Stimulated activated naive CD8-positive, alpha-beta T cell treated with anti-CD3 and anti-CD28 coated beads, Interleukin-15, Interleukin-2, amounts not matched to agents 100 U/mL and 50 U/mL, for 24 hours (primary cell): ENCODE measurements at regions not wholly inside any gene's neighbourhood (a gene's known extent, or its start where the extent isn't known, plus 50 kb on each side); places are given as distances from the start of the nearest gene placed in this dataset.
"Not testable (repeated sequence)": the region's sequence is repeated elsewhere in the genome, so short reads cannot be mapped to it uniquely, and the experiment has no call there.

ENCODE experiments used
- ATAC-seq: fragments of 150-1000 bp; cut with Tn5 transposase; one replicate; pipeline ENCODE4 v1.10.0; 2021
- DNase-seq: peaks from one replicate; pipeline ENCODE4 v3.0.0; 2021

DNA sequence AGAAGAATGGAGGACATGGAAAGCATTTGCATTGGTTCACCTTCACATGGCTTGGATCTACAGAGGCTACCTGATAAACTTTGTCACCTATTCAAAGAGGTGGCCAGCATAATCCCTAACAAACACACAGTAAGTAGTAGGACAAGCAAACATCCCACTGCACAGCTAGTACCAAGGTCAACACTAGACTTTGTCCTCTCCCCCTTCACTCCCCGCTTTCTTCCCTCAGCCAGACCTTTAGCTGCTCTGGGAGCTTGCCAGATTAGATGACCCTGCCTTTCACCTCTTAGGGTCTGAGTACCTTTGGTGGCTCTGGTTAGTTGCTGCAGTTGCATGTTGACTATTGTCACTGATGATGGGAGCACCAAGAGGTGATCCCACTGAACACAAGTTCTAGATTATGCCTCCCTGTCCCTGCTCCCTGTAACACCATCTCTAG is 211.3 kb downstream of the CCDC74A start:
- not testable (repeated sequence) for DNase-seq, ATAC-seq

DNA sequence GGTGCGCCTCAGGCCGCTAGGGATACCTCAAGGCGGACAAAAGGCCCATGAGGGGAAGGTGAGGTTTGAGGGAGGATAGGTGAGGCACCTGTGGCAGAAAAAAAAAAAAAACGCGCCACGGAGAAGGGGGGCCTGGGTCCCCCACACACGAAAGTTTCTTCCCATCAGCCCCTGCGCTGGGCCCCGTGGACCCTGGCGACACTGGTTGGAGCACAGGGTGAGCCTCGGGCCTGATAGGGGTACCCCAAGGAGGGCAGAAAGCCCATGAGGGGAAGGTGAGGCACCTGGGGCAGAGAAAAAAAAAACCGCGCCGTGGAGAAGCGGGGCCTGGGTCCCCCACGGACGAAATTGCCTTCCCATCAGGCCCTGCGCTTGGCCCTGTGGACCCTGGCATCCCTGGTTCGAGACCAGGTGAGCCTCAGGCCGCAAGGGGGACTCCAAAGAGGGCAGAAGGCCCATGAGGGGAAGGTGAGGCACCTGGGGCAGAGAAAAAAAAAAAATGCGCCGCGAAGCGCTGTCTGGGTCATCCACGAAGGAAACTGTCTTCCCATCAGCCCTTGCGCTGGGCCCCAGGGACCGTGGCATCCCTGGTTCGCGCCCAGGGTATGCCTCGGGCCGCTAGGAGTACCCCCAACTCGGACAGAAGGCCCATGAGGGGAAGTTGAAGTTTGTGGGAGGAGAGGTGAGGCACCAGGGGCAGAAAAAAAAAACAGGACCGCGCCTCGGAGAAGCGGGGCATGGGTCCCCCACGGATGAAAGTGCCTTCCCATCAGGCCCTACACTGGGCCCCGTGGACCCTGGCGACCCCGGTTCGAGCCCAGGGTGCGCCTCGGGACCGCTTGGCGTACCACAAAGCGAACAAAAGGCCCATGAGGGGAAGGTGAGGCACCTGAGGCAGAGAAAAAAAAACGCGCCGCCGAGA is 226.2 kb downstream of the CCDC74A start:
- ATAC-seq, result no peak
- no peak for DNase-seq

DNA sequence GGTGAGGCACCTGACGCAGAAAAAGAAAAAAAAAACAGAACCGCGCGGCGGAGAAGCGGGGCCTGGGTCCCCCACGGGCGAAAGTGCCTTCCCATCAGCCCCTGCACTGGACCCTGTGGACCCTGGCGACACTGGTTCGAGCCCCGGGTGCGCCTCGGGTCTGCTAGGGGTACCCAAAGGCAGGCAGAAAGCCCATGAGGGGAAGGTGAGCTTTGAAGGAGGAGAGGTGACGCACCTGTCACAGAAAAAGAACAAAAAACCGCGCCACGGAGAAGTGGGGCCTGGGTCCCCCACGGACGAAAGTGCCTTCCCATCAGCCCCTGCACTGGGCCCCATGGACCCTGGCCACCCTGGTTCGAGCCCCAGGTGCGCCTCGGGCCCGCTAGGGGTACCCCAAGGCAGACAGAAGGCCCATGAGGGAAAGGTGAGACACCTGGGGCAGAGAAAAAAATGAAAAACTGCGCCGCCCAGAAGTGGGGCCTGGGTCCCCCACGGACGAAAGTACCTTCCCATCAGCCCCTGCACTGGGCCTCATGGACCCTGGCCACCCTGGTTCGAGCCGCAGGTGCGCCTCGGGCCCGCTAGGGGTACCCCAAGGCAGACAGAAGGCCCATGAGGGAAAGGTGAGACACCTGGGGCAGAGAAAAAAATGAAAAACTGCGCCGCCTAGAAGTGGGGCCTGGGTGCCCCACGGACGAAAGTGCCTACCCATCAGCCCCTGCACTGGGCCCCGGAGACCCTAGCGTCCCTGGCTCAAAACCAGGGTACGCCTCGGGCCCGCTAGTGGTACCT is 227.4 kb downstream of the CCDC74A start:
- ATAC-seq (no peak), DNase-seq (no peak)

DNA sequence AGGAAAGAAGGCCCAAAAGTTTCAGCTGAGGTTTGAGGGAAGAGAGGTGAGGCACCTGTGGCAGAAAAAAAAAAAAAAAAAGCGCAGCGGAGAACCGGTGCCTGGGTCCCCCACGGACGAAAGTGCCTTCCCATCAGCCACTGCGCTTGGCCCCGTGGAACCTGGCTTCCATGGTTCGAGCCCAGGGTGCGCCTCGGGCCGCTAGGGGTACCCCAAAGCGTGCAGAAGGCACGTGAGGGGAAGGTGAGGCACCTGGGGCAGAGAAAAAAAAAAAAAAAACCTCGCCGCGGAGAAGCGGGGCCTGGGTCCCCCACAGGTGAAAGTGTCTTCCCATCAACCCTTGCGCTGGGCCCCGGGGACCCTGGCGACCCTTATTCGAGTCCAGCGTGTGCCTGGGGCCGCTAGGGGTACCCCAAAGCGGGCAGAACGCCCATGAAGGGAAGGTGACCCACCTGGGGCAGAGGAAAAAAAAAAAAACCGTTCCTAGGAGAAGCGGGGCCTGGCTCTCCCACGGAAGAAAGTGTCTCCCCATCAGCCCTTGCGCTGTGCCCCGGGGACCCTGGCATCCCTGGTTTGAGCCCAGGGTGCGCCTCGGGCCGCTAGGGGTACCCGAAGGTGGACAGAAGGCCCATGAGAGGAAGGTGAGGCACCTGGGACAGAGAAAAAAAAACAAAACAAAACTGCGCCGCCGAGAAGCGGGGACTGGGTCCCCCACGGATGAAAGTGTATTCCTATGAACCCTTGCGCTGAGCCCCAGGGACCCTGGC is 228.6 kb downstream of the CCDC74A start:
- ATAC-seq, result no peak

DNA sequence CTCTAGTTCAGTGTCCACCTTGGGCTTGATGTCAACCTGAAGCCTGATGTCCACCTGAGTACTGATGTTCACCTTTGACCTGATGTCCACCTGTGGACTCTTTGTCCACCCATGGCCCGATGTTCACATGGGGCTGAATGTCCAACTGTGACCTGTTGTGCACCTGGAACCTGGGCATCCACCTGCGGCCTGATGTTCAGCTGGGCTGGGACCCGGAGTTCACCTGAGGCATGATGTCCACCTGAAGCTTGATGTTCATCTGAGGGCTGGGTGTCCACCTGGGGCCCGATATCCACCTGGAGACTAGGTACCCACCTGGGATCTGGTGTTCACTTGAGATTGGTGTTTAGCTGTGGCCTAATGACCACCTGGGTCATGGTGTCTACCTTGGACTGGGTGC is 231.3 kb downstream of the CCDC74A start:
- not testable (repeated sequence) for ATAC-seq

More for the DNA sequence above, 228.6 kb downstream of the CCDC74A start:
- no peak for DNase-seq

DNA sequence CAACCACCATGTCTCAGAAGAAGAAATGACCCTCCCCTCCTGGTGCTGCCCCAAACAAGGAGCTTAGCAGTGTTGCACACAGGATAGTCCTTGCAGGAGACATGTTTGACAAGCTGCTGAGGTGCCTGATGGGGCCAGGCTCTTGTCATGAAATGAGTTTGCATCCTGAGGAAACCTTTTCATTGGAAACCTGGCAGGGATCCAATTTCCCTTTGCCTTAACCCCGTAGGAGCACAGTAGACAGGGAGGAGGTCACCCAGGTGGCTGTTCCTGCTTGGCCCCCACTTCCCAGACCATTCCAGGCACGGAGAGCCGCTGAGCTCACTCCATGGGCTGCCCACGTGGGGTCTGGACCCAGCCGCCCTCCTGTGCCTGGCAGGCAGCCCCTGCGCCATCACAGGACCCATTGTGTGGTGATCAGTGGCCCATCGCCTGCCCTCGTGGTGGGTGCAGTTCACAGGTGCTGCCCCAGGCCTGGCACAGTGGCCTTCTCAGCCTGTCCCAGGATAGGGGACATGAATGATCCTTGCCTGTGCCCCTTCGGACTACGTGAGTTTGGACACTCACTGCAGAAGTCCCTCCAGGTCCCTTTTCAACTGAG is 247.4 kb downstream of the CCDC74A start:
- DNase-seq, ATAC-seq: not testable (repeated sequence)

More for the DNA sequence above, 231.3 kb downstream of the CCDC74A start:
- DNase-seq, result not testable (repeated sequence)

DNA sequence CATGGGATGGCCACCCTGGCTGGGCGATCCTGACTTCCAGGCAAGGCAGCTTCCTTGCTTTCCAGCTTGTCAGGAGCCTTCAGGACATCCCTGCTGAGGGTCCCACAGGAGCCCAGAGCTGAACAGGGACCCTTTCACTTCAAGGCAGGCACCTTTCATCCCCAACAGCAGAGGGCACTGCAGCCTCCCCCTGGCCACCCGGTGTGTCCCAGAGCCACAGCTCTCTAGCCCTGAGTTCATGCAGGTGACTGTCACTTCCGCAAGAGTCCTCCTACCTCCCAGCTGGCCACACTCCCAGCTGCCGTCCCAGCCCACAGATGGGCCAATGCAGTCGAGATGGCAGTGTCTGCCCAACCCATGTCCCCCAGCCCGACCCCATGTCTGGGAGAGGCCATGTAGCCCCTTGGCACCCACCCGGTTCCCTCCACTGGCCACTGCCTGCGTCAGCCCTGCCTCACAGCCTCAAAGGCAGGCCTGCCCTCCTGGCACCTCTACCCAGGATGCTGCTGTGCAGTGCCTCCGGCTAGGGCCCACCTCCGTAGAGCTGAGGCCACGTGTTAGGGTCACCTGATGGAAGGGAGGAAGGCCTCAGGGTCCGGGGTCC is 248.3 kb downstream of the CCDC74A start:
- not testable (repeated sequence) for DNase-seq, ATAC-seq

DNA sequence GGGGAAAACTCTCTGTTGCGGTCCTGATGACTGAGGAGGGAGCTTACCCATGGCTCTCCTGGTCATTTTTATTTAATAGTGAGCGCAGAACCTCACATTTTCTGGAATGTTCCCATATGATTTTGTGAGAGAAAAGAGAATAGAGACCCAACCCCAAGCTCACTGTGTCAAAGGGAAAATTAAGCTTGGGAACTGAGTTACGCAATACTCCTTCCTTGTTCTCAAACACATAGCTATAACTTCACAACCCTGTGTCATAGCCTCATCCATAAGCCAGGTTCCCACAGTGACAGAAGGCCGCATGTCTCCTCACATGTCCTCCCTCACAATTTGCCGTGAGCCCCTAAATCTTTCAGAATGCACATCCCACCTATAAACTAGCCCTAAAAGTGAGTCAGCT is 252.8 kb downstream of the CCDC74A start:
- not testable (repeated sequence) for ATAC-seq, DNase-seq

DNA sequence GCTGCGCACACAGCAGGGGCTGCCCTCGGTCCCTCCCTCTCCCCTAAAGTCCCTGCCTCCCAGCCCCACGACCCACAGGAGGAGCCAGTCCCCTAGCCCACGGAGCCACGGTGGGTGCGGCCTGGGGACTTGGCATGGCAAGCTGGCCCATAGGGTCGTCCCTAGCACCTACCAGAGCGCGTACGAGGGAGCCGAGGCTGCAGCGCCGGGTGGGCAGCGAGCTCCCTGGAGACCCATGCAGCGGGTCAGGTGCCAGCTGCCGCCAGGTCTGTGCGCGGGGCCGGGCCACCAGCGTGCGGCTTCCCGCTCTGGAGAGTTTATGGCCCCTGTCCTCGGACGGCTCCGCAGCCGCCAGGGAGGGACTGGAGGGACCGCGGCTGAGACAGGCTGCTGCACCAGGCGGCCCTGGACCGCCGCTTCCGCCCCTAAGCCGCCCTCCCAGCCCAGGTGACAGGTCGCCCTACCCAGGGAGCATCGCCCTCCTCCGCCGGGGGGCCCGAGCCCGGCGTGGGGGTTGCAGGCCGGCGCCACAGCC is 273.6 kb downstream of the CCDC74A start:
- DNase-seq (no peak), ATAC-seq (no peak)

DNA sequence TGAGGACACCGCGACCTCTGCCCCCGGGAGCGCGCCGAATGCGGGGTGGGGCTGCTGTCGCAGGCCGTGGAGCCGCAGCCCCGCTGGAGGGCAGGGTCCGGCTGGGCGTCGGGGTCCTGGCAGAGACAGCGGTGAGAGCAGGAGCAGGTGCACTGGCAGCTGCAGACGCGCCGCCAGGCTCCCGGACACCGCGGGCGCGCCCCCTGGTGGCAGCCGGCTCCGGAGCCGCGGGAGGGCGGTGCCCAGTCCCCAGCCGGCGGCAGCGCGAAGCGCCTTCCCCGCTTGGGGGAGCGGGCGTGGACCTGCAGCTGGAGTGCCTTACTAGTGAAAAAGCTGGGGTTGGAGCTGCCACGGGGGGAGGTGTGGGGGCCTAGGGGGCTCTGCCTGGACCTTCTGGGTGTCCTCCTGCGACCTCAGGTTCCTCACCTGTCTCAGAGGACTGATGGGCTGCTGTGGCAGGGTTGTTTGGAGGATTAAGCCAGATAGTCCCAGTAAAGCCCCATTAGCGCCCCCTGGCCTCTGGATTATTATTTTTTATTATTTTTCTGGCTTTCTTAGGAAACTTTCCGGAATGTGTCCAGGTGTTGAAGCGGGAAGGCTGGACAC is 274.2 kb downstream of the CCDC74A start:
- ATAC-seq, result peak; percentile 93
- peak; percentile 85 for DNase-seq

DNA sequence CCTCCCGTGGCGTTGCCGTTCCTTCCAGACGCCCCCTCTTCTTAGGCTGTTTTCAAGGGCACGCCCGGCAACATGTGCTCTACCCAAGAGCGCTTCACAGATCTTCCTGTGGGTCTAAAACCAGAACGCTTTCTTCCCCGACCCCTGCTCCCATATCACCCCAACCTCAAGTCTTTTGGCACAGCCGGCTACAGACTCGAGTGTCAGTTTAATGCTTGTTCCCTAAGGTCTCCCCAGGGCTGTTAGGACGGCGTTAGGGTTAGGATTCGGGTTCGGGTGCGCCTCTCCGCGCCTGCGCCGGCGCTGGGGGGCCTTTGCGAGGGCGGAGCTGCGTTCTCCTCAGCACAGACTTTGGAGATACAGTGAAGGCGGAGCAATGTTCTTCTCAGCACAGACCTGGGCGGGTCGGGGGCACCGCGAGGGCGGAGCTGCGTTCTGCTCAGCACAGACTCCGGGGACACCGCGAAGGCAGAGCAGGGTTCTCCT is 274.7 kb downstream of the CCDC74A start:
- DNase-seq (peak; percentile 45), ATAC-seq (peak; percentile 79)

DNA sequence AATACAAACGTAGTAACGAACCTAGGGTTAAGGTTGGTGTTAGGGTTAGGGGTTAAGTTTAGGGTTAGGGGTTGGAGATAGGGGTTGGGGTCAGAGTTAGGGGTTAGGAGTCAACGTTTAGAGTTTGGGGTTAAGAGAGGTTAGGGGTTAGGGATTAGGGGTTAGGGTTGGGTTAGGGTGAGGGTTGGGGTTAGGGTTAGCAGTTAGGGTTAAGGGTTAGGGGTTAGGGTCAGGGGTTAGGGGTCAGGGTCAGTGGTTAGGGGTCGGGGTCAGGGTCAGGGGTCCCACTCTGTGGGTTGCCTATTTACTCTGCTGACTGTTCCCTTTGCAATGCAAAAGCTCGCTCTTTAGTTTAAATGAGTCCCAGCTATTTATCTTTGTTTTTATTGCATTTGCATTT is 275.5 kb downstream of the CCDC74A start:
- not testable (repeated sequence) for DNase-seq, ATAC-seq

DNA sequence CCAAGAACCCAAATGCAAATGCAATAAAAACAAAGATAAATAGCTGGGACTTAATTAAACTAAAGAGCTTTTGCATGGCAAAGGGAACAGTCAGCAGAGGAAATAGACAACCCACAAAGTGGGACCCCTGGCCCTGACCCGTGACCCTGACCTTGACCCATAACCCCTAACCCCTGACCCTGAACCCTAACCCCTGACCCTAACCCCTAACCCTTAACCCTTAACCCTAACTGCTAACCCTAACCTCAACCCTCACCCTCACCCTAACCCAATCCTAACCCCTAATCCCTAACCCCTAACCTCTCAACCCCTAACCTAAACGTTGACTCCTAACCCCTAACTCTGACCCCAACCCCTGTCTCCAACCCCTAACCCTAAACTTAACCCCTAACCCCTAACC is 284.9 kb downstream of the CCDC74A start:
- ATAC-seq, DNase-seq: not testable (repeated sequence)

DNA sequence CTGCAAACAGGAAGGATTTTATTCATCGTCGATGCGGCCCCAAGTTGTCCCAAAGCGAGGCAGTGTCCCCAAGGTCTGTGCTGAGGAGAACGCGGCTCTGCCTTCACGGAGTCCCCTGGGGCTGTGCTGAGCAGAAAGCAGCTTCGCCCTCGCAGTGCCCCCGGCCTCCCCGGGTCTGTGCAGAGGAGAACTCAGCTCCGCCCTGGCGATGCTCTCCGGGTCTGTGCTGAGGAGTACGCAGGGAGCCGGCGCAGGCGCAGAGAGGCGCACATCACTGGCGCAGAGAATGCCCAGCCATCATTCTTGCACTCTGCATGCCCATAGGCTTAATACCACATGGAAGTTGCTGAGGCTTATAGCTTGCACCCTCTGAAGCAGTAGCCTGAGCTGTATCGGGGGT is 285.7 kb downstream of the CCDC74A start:
- not testable (repeated sequence) for DNase-seq, ATAC-seq

DNA sequence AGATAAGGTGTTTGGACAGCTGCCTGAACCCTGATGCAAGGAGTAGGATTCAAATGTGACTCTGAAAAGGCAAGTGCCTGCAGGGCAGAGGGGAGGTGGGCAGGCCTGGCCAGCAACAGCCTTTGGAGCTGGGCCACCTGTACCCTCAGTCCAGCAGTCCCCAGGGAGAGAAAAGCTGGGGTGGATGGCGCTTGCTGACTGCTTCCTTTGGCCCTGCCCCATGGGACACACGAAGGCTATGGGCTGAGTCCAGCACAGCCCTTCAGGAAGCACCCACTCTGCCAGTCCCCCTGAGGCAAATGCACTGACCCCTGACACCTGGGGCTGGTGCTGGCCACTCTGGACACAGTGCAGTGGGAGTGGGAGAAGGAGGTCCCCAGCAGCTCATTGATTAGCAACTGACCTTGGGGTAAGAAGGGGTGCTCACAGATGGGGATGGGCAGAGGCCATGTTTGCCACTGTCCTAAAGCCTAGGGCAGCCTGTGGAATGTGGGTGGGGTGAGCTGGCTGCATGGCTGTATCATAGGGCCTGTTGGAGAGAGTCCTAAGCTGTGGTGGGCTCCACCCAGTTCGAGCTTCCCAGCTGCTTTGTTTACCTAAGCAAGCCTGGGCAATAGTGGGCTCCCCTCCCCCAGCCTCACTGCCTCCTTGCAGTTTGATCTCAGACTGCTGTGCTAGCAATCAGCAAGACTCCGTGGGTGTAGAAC is 290.7 kb downstream of the CCDC74A start:
- DNase-seq, ATAC-seq: not testable (repeated sequence)

DNA sequence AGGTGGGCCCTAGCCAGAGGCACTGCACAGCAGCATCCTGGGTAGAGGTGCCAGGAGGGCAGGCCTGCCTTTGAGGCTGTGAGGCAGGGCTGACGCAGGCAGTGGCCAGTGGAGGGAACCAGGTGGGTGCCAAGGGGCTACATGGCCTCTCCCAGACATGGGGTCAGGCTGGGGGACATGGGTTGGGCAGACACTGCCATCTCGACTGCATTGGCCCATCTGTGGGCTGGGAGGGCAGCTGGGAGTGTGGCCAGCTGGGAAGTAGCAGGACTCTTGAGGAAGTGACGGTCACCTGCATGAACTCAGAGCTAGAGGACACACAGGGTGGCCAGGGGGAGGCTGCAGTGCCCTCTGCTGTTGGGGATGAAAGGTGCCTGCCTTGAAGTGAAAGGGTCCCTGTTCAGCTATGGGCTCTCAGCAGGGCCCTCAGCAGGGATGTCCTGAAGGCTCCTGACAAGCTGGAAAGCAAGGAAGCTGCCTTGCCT is 294.6 kb downstream of the CCDC74A start:
- ATAC-seq, DNase-seq: not testable (repeated sequence)

DNA sequence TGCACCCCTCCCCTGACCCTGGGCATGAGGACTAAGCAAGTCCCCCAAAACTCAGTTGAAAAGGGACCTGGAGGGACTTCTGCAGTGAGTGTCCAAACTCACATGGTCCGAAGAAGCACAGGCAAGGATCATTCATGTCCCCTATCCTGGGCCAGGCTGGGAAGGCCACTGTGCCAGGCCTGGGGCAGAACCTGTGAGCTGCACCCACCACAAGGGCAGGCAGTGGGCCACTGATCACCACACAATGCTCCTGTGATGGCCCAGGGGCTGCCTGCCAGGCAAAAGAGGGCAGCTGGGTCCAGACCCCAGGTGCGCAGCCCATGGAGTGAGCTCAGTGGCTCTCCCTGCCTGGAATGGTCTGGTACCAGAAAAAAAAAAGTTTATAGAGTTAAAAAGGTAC is 295.4 kb downstream of the CCDC74A start:
- not testable (repeated sequence) for ATAC-seq

DNA sequence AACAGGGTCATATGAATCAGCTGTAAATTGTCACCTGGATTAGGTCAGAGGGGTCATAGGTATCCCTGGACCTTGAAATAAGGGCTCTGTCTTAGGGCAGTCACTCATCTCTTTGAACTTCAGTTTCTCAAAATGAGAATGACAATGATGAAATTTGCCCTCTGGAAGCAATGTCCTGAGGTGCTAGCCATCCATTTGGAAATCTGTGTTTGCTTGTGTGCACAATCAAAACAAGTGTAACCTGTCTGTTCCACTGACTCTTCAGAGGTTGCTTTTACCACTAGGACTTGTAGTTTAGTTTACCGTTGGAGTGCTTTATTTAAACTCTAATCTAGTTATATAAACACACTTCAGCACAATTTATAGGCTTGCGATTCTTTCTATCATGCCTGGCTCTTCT is 297.3 kb downstream of the CCDC74A start:
- not testable (repeated sequence) for DNase-seq, ATAC-seq

More for the DNA sequence above, 295.4 kb downstream of the CCDC74A start:
- not testable (repeated sequence) for DNase-seq

DNA sequence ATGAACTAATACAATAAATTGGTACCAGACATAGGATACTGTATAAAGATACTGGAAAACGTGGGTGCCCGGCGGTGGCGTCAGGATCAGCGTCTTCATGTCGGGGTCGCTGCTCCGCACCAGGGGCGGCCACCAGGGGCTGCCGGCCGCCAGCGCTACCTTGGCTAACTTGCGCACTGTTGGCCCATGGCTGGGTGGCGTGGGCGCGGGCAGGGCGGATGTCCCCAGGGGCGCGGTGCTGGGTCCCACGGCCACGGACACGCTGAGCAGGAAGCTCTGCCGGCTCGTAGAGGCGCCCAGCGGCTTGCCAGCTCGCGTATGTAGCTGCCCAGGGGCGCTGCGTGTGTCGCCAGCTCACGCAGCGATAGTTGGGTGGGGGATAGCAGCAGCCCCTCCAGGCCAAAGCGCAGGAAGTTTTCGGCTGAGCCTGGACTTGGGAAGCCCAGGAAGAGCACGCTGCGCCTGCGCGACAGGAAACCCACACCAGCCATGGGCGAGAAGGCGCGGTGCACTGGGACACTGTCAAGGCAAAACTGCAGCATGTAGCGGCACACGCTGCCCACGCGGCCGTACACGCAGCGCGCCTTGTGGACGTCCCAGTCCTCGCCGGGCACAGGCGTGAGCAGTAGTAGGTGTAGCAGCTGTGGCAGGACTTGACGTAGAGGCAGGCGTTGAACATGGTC is 299.9 kb downstream of the CCDC74A start:
- DNase-seq, result no peak
- ATAC-seq, result no peak
